ENCODE measurements at regions not wholly inside any gene's neighbourhood (a gene's known extent, or its start where the extent isn't known, plus 50 kb on each side); places are given as distances from the start of the nearest gene placed in this dataset.

DNA sequence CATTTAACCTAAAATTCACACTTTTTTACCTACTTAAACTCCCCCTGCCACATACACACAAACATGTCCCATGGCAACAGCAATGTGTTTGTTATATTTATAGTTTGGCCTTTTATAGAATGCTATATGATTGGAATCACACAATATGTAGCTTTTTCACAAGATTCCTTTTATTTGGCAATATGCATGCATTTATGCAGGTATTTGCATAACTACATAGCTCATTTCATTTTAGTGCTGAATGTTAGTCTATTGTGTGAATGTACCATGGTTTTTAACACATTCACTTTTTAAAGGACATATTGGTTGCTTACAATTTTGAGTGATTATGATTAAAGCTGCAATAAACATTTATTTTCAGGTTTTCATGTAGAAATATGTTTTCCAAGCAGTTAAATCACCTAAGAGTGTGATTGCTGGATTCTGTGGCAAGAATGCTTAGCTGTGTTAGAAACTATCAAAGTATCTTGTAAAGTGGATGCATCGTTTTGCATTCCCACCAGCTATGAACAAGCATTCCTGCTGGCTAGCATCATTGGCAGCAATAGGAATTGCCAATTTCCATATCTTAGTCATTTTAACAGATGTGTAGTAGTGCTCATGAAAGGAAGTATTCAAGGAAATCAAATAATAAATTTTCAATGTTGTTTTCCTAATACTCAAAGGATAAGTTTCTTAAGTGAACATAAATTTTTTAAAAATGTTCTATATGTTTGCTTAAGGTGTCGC lies 557.0 kb downstream of the SLITRK1 start:
- Histone ChIP-seq H3K4me2 (no peak overlapping the region), H3K27ac (no peak overlapping the region), H3K79me2 (no peaks in the 10 kb centered on the region), H3K4me1 (ENCODE audit: insufficient read depth) (no peaks in the 10 kb centered on the region), H3K9me2 (replicated peaks; ENCODE audit: insufficient read depth) (no peaks in the 10 kb centered on the region), H3K9me3 (ENCODE audit: low read depth) (no peaks in the 10 kb centered on the region), H3K36me3 (replicated peaks; ENCODE audit: insufficient read depth, low read depth) (no peaks in the 10 kb centered on the region), H2AFZ (no peak overlapping the region), H3K4me3 (no peak overlapping the region), H4K20me1 (ENCODE audit: insufficient read depth, poor library complexity, severe bottlenecking) (no peaks in the 10 kb centered on the region), H3K27me3 (no peaks in the 10 kb centered on the region)
- 81% methylated on average over 2 of the region's 2 CpGs for WGBS (ENCODE audit: low lambda C conversion rate, missing lambda C conversion rate)
- no peak for DNase-seq (ENCODE audit: low spot score)
- TF ChIP-seq, protein P1, sequence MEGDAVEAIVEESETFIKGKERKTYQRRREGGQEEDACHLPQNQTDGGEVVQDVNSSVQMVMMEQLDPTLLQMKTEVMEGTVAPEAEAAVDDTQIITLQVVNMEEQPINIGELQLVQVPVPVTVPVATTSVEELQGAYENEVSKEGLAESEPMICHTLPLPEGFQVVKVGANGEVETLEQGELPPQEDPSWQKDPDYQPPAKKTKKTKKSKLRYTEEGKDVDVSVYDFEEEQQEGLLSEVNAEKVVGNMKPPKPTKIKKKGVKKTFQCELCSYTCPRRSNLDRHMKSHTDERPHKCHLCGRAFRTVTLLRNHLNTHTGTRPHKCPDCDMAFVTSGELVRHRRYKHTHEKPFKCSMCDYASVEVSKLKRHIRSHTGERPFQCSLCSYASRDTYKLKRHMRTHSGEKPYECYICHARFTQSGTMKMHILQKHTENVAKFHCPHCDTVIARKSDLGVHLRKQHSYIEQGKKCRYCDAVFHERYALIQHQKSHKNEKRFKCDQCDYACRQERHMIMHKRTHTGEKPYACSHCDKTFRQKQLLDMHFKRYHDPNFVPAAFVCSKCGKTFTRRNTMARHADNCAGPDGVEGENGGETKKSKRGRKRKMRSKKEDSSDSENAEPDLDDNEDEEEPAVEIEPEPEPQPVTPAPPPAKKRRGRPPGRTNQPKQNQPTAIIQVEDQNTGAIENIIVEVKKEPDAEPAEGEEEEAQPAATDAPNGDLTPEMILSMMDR (IDR thresholded peaks at IDR 0.05; ENCODE audit: poor library complexity) = no peak
- TF ChIP-seq EZH2 (IDR thresholded peaks at IDR 0.05; ENCODE audit: borderline replicate concordance) (no peak), EZH2phosphoT487 (IDR thresholded peaks at IDR 0.05; ENCODE audit: low read depth, severe bottlenecking, unreplicated experiment) (no peak)

DNA sequence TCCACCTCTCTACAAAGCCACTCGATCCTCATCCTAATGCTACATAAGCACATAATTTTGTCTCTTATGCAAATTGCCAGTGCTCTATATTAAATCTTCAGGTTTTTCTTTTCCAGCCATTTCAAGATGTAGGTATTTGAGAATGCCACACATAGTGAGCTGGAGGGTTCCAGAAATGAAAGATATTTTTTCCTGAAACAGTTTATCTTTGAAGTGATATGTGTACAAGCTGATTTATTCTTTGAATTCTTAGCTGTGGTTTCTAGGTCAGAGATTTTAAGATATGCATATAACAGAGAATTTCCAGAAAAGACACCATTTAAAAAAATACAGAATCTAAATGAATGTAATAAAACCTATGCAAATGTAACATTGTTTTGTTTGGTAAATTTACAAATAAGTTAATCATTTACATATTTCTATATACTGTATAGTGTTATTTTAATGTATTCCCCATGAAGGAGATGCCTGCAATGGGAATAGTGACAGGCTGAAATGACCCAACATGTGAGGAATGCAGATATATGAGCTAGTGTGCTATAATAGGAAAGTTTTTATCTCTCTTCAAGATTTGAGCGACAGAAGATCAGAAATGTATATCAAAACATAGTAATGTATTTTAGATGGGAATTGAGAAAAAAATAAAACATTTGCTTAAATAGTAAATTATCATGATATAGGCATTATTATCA lies 570.2 kb downstream of the SLITRK1 start:
- no peak for TF ChIP-seq EZH2 (IDR thresholded peaks at IDR 0.05; ENCODE audit: borderline replicate concordance)
- no peak for TF ChIP-seq EZH2phosphoT487 (IDR thresholded peaks at IDR 0.05; ENCODE audit: low read depth, severe bottlenecking, unreplicated experiment)
- TF ChIP-seq, protein P1 (IDR thresholded peaks at IDR 0.05; ENCODE audit: poor library complexity) = no peak
- H3K4me3 ChIP-seq = no peak overlapping the region
- WGBS (ENCODE audit: low lambda C conversion rate, missing lambda C conversion rate) = 66% methylated on average over 2 of the region's 2 CpGs
- H3K79me2 ChIP-seq = no peaks in the 10 kb centered on the region
- no peaks in the 10 kb centered on the region for H3K9me2 ChIP-seq (replicated peaks; ENCODE audit: insufficient read depth)
- H3K9me3 ChIP-seq (ENCODE audit: low read depth) = no peaks in the 10 kb centered on the region
- no peaks in the 10 kb centered on the region for H4K20me1 ChIP-seq (ENCODE audit: insufficient read depth, poor library complexity, severe bottlenecking)
- no peak overlapping the region for H3K27ac ChIP-seq
- H3K27me3 ChIP-seq = no peaks in the 10 kb centered on the region
- no peak for DNase-seq (ENCODE audit: low spot score)
- H3K36me3 ChIP-seq (replicated peaks; ENCODE audit: insufficient read depth, low read depth) = no peaks in the 10 kb centered on the region
- H2AFZ ChIP-seq = no peak overlapping the region
- H3K4me2 ChIP-seq = no peak overlapping the region
- H3K4me1 ChIP-seq (ENCODE audit: insufficient read depth) = no peaks in the 10 kb centered on the region

DNA sequence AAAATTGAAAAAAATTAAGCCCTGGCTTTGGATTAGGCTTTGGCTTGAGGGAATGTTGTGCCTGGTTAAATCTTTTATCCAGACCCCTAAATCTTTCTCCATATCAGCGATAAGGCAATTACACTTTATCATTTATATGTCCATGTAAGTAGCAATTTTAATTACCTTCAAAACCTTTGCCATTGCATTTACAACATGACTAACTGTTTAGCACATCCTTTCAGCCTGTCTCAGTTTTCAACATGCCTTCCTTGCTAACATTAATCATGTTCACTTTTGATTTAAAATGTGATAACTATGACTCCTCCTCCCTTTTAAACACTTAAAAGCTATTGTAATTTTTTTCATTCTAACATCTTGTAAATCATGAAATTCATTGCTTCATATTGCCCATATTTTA lies 583.7 kb downstream of the SLITRK1 start:
- no peaks in the 10 kb centered on the region for H3K9me3 ChIP-seq (ENCODE audit: low read depth)
- H3K4me2 ChIP-seq = no peak overlapping the region
- H2AFZ ChIP-seq = no peak overlapping the region
- H3K9me2 ChIP-seq (replicated peaks; ENCODE audit: insufficient read depth) = no peaks in the 10 kb centered on the region
- no peaks in the 10 kb centered on the region for H3K79me2 ChIP-seq
- 94% methylated on average over 1 of the region's 1 CpG for WGBS (ENCODE audit: low lambda C conversion rate, missing lambda C conversion rate)
- no peaks in the 10 kb centered on the region for H3K4me1 ChIP-seq (ENCODE audit: insufficient read depth)
- no peaks in the 10 kb centered on the region for H4K20me1 ChIP-seq (ENCODE audit: insufficient read depth, poor library complexity, severe bottlenecking)
- H3K4me3 ChIP-seq = no peak overlapping the region
- H3K36me3 ChIP-seq (replicated peaks; ENCODE audit: insufficient read depth, low read depth) = no peaks in the 10 kb centered on the region
- H3K27ac ChIP-seq = no peak overlapping the region
- DNase-seq (ENCODE audit: low spot score) = no peak
- H3K27me3 ChIP-seq = no peaks in the 10 kb centered on the region
- TF ChIP-seq, protein P1 (IDR thresholded peaks at IDR 0.05; ENCODE audit: poor library complexity) = no peak
- no peak for TF ChIP-seq EZH2 (IDR thresholded peaks at IDR 0.05; ENCODE audit: borderline replicate concordance)
- no peak for TF ChIP-seq EZH2phosphoT487 (IDR thresholded peaks at IDR 0.05; ENCODE audit: low read depth, severe bottlenecking, unreplicated experiment)

Measured in hepatocyte (in vitro differentiated cells).